ENCODE measurements at regions not wholly inside any gene's neighbourhood (a gene's known extent, or its start where the extent isn't known, plus 50 kb on each side); places are given as distances from the start of the nearest gene placed in this dataset.

DNA sequence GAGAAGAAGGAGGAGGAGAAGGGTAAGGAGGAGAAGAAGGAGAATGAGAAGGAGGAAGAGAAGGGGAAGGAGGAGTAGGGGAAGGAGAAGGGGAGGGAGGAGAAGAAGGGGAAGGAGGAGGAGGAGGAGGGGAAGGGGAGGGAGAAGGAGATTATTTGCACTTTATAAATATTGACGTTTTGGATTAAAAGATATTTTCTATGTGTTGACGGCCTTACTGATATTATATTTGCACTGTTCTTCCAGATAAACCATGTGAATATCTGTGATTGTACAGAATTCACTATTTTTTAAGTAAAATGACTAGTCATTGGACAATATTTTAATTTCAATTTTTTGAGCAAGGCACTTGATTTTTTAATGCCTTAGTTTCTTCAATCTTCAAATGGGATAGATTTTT is 310.5 kb upstream of the DNAJC19 start:
- 63% methylated on average over 2 of the region's 2 CpGs for WGBS
- Histone ChIP-seq H3K9me3 (ENCODE audit: control insufficient read depth in 4 of 4, low read length in 3 of 4) (no peaks in the 10 kb centered on the region), H3K9ac (ENCODE audit: low read depth in 1 of 2, low read length in 2 of 2) (no peak overlapping the region), H3K4me3 (ENCODE audit: low read depth in 1 of 3, low read length in 3 of 3) (no peak overlapping the region), H3K27me3 (ENCODE audit: control insufficient read depth in 4 of 4, insufficient read depth in 4 of 4, low read length in 3 of 4) (no peaks in the 10 kb centered on the region), H3K4me1 (ENCODE audit: control insufficient read depth in 4 of 4, insufficient read depth in 4 of 4, low read length in 3 of 4) (no peaks in the 10 kb centered on the region), H3K36me3 (ENCODE audit: control insufficient read depth in 4 of 4, insufficient read depth in 3 of 4, low read depth in 1 of 4, low read length in 3 of 4) (no peaks in the 10 kb centered on the region), H3K27ac (ENCODE audit: low read depth in 1 of 2, low read length in 2 of 2) (no peak overlapping the region)
- no peak for TF ChIP-seq NR2F2 (IDR thresholded peaks at IDR 0.05)
- no peak for TF ChIP-seq TAF1 (conservative IDR thresholded peaks at IDR 0.05)
- TF ChIP-seq HNF4G (IDR thresholded peaks at IDR 0.05), result no peak
- TF ChIP-seq, protein P1, sequence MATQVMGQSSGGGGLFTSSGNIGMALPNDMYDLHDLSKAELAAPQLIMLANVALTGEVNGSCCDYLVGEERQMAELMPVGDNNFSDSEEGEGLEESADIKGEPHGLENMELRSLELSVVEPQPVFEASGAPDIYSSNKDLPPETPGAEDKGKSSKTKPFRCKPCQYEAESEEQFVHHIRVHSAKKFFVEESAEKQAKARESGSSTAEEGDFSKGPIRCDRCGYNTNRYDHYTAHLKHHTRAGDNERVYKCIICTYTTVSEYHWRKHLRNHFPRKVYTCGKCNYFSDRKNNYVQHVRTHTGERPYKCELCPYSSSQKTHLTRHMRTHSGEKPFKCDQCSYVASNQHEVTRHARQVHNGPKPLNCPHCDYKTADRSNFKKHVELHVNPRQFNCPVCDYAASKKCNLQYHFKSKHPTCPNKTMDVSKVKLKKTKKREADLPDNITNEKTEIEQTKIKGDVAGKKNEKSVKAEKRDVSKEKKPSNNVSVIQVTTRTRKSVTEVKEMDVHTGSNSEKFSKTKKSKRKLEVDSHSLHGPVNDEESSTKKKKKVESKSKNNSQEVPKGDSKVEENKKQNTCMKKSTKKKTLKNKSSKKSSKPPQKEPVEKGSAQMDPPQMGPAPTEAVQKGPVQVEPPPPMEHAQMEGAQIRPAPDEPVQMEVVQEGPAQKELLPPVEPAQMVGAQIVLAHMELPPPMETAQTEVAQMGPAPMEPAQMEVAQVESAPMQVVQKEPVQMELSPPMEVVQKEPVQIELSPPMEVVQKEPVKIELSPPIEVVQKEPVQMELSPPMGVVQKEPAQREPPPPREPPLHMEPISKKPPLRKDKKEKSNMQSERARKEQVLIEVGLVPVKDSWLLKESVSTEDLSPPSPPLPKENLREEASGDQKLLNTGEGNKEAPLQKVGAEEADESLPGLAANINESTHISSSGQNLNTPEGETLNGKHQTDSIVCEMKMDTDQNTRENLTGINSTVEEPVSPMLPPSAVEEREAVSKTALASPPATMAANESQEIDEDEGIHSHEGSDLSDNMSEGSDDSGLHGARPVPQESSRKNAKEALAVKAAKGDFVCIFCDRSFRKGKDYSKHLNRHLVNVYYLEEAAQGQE (IDR thresholded peaks at IDR 0.05), result no peak
- no peak for TF ChIP-seq EGR1 (IDR thresholded peaks at IDR 0.05; ENCODE audit: low read depth in 2 of 2)
- TF ChIP-seq GABPA (IDR thresholded peaks at IDR 0.05 in 1 of 2, conservative IDR thresholded peaks at IDR 0.05 in 1 of 2), result no peak
- TF ChIP-seq RXRA (IDR thresholded peaks at IDR 0.05), result no peak
- no peak for TF ChIP-seq RAD21 (IDR thresholded peaks at IDR 0.05)
- TF ChIP-seq, protein P2, sequence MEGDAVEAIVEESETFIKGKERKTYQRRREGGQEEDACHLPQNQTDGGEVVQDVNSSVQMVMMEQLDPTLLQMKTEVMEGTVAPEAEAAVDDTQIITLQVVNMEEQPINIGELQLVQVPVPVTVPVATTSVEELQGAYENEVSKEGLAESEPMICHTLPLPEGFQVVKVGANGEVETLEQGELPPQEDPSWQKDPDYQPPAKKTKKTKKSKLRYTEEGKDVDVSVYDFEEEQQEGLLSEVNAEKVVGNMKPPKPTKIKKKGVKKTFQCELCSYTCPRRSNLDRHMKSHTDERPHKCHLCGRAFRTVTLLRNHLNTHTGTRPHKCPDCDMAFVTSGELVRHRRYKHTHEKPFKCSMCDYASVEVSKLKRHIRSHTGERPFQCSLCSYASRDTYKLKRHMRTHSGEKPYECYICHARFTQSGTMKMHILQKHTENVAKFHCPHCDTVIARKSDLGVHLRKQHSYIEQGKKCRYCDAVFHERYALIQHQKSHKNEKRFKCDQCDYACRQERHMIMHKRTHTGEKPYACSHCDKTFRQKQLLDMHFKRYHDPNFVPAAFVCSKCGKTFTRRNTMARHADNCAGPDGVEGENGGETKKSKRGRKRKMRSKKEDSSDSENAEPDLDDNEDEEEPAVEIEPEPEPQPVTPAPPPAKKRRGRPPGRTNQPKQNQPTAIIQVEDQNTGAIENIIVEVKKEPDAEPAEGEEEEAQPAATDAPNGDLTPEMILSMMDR (IDR thresholded peaks at IDR 0.05; ENCODE audit: low read depth, low read length, missing input control), result no peak
- TF ChIP-seq, protein P3, sequence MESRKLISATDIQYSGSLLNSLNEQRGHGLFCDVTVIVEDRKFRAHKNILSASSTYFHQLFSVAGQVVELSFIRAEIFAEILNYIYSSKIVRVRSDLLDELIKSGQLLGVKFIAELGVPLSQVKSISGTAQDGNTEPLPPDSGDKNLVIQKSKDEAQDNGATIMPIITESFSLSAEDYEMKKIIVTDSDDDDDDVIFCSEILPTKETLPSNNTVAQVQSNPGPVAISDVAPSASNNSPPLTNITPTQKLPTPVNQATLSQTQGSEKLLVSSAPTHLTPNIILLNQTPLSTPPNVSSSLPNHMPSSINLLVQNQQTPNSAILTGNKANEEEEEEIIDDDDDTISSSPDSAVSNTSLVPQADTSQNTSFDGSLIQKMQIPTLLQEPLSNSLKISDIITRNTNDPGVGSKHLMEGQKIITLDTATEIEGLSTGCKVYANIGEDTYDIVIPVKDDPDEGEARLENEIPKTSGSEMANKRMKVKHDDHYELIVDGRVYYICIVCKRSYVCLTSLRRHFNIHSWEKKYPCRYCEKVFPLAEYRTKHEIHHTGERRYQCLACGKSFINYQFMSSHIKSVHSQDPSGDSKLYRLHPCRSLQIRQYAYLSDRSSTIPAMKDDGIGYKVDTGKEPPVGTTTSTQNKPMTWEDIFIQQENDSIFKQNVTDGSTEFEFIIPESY (IDR thresholded peaks at IDR 0.05), result no peak
- TF ChIP-seq SP1 (IDR thresholded peaks at IDR 0.05), result no peak
- no peak for TF ChIP-seq YY1 (IDR thresholded peaks at IDR 0.05)
- TF ChIP-seq, protein P4, sequence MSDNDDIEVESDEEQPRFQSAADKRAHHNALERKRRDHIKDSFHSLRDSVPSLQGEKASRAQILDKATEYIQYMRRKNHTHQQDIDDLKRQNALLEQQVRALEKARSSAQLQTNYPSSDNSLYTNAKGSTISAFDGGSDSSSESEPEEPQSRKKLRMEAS (IDR thresholded peaks at IDR 0.05), result no peak
- TF ChIP-seq JUND (IDR thresholded peaks at IDR 0.05), result no peak
- no peak for TF ChIP-seq FOXA2 (IDR thresholded peaks at IDR 0.05)
- TF ChIP-seq FOXA1 (IDR thresholded peaks at IDR 0.05), result no peak
- no peak for TF ChIP-seq HNF4A (conservative IDR thresholded peaks at IDR 0.05)
- DNase-seq (ENCODE audit: low spot score), result no peak

DNA sequence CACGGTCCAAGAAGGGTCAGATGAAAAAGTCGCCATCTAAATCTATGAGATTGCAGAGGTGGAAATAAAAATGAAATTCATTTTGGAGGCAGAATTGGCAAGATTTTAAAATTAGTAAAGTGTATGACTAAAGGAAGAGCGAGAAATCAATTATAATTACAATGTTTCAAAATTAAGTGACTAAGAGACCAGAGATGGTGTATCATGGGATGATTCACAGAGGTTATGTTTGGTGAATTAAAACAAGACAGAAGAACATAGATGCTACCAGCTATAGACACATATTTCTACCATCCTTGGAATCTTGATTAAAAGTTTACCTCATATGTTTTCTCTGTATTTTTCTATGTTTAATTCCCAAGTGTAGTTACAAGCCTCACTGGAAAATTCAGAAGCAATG is 308.9 kb upstream of the DNAJC19 start:
- 88% methylated on average over 3 of the region's 3 CpGs for WGBS

More for the DNA sequence above, 308.9 kb upstream of the DNAJC19 start:
- no peaks in the 10 kb centered on the region for H3K27me3 ChIP-seq (ENCODE audit: control insufficient read depth in 4 of 4, insufficient read depth in 4 of 4, low read length in 3 of 4)
- H3K9me3 ChIP-seq (ENCODE audit: control insufficient read depth in 4 of 4, low read length in 3 of 4), result no peaks in the 10 kb centered on the region
- no peak overlapping the region for H3K4me3 ChIP-seq (ENCODE audit: low read depth in 1 of 3, low read length in 3 of 3)
- no peak overlapping the region for H3K27ac ChIP-seq (ENCODE audit: low read depth in 1 of 2, low read length in 2 of 2)
- no peak overlapping the region for H3K9ac ChIP-seq (ENCODE audit: low read depth in 1 of 2, low read length in 2 of 2)
- no peaks in the 10 kb centered on the region for H3K4me1 ChIP-seq (ENCODE audit: control insufficient read depth in 4 of 4, insufficient read depth in 4 of 4, low read length in 3 of 4)
- DNase-seq (ENCODE audit: low spot score), result no peak
- H3K36me3 ChIP-seq (ENCODE audit: control insufficient read depth in 4 of 4, insufficient read depth in 3 of 4, low read depth in 1 of 4, low read length in 3 of 4), result no peaks in the 10 kb centered on the region
- TF ChIP-seq GABPA (IDR thresholded peaks at IDR 0.05 in 1 of 2, conservative IDR thresholded peaks at IDR 0.05 in 1 of 2) (no peak), RAD21 (IDR thresholded peaks at IDR 0.05) (no peak), FOXA1 (IDR thresholded peaks at IDR 0.05) (no peak), YY1 (IDR thresholded peaks at IDR 0.05) (no peak), NR2F2 (IDR thresholded peaks at IDR 0.05) (no peak), EGR1 (IDR thresholded peaks at IDR 0.05; ENCODE audit: low read depth in 2 of 2) (no peak), HNF4A (conservative IDR thresholded peaks at IDR 0.05) (no peak), HNF4G (IDR thresholded peaks at IDR 0.05) (no peak), JUND (IDR thresholded peaks at IDR 0.05) (no peak), SP1 (IDR thresholded peaks at IDR 0.05) (no peak), TAF1 (conservative IDR thresholded peaks at IDR 0.05) (no peak)
- TF ChIP-seq, protein P5, sequence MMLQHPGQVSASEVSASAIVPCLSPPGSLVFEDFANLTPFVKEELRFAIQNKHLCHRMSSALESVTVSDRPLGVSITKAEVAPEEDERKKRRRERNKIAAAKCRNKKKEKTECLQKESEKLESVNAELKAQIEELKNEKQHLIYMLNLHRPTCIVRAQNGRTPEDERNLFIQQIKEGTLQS (IDR thresholded peaks at IDR 0.05), result no peak
- TF ChIP-seq, protein P2 (IDR thresholded peaks at IDR 0.05; ENCODE audit: low read depth, low read length, missing input control), result no peak
- TF ChIP-seq, protein P1 (IDR thresholded peaks at IDR 0.05), result no peak
